WTC11 (cell line): ENCODE measurements at regions not wholly inside any gene's neighbourhood (a gene's known extent, or its start where the extent isn't known, plus 50 kb on each side); places are given as distances from the start of the nearest gene placed in this dataset.

Experiments used
- ATAC-seq: fragments of 200-7000 bp; cut with Tn5 transposase; 2 replicates; pipeline ENCODE4 v1.10.0; 2021; ENCODE audit warnings: mild to moderate bottlenecking, moderate library complexity
- CTCF ChIA-PET: fragments of 300-600 bp; sonication (Branson Sonifier 250); formaldehyde crosslinking; loops from one replicate; lab custom pipeline; 2021; ENCODE audit warnings: antibody characterized with exemption; lab: Charles Lee
- POLR2A ChIA-PET: fragments of 350-600 bp; sonication (Branson Sonifier 250); formaldehyde crosslinking; loops from one replicate; lab custom pipeline; 2021; ENCODE audit warnings: antibody characterized with exemption; lab: Charles Lee
- DNase-seq: peaks from one replicate; pipeline ENCODE4 v3.0.0; 2021; ENCODE audit warnings: low spot score
- H3K27ac Mint-ChIP-seq: 2 replicates; pipeline ENCODE4 v1.8.0; 2021; ENCODE audit warnings: mixed read lengths
- H3K27me3 Mint-ChIP-seq: 2 replicates; pipeline ENCODE4 v1.8.0; 2021; ENCODE audit warnings: low read depth, mild to moderate bottlenecking, moderate library complexity, mixed read lengths
- H3K36me3 Mint-ChIP-seq: 2 replicates; pipeline ENCODE4 v1.8.0; 2021; ENCODE audit warnings: mixed read lengths
- H3K4me1 Mint-ChIP-seq: 2 replicates; pipeline ENCODE4 v1.8.0; 2022; ENCODE audit warnings: mixed read lengths
- H3K4me3 Mint-ChIP-seq: 2 replicates; pipeline ENCODE4 v1.8.0; 2021; ENCODE audit warnings: mild to moderate bottlenecking, moderate library complexity, mixed read lengths
- H3K9me3 Mint-ChIP-seq: 2 replicates; pipeline ENCODE4 v1.8.0; 2021; ENCODE audit warnings: mixed read lengths
- CBFB ChIP-seq: sonication (generic); formaldehyde crosslinking; IDR thresholded peaks from 2 replicates; pipeline ENCODE4 v1.8.1; 2022; ENCODE audit warnings: mild to moderate bottlenecking, low read depth, missing genetic modification reagents
- CDX4 ChIP-seq: fragments of 250-450 bp; sonication (Bioruptor Pico); IDR thresholded peaks from 2 replicates; pipeline ENCODE4 v1.9.0; 2021; ENCODE audit warnings: moderate library complexity, mild to moderate bottlenecking, inconsistent platforms, borderline replicate concordance
- CREB1 ChIP-seq: sonication (generic); formaldehyde crosslinking; IDR thresholded peaks from 2 replicates; pipeline ENCODE4 v1.8.0; 2023; ENCODE audit warnings: mild to moderate bottlenecking, missing genetic modification reagents
- EMX1 ChIP-seq: fragments of 250-450 bp; sonication (Bioruptor Pico); IDR thresholded peaks from 2 replicates; pipeline ENCODE4 v1.8.0; 2021; ENCODE audit warnings: mild to moderate bottlenecking
- FOXP1 ChIP-seq: sonication (generic); formaldehyde crosslinking; IDR thresholded peaks from 2 replicates; pipeline ENCODE4 v1.8.0; 2022; ENCODE audit warnings: missing genetic modification reagents, mild to moderate bottlenecking, moderate library complexity, borderline replicate concordance
- FOXP4 ChIP-seq: sonication (generic); formaldehyde crosslinking; IDR thresholded peaks from 2 replicates; pipeline ENCODE4 v1.8.0; 2022; ENCODE audit warnings: mild to moderate bottlenecking, missing genetic modification reagents
- GTF2I ChIP-seq: fragments of 250-450 bp; sonication (Bioruptor Pico); conservative IDR thresholded peaks from 2 replicates; pipeline ENCODE4 v1.4.0; 2021; ENCODE audit warnings: mild to moderate bottlenecking
- MAX ChIP-seq: sonication (generic); formaldehyde crosslinking; IDR thresholded peaks from 2 replicates; pipeline ENCODE4 v1.8.0; 2022; ENCODE audit warnings: mild to moderate bottlenecking, missing genetic modification reagents
- MXD4 ChIP-seq: fragments of 250-450 bp; sonication (Bioruptor Pico); IDR thresholded peaks from 2 replicates; pipeline ENCODE4 v1.8.0; 2021; ENCODE audit warnings: mild to moderate bottlenecking, moderate library complexity, borderline replicate concordance
- NFE2L1 ChIP-seq: sonication (generic); formaldehyde crosslinking; IDR thresholded peaks from 2 replicates; pipeline ENCODE4 v1.8.1; 2023; ENCODE audit warnings: missing genetic modification reagents
- NR3C1 ChIP-seq: sonication (generic); formaldehyde crosslinking; conservative IDR thresholded peaks from 2 replicates; pipeline ENCODE4 v1.8.1; 2023; ENCODE audit warnings: low read depth, mild to moderate bottlenecking, missing genetic modification reagents
- PRDM15 ChIP-seq: sonication (generic); formaldehyde crosslinking; IDR thresholded peaks from 2 replicates; pipeline ENCODE4 v1.8.0; 2022; ENCODE audit warnings: missing genetic modification reagents
- RORB ChIP-seq: fragments of 250-450 bp; sonication (Bioruptor Pico); IDR thresholded peaks from 2 replicates; pipeline ENCODE4 v1.9.0; 2021; ENCODE audit warnings: mild to moderate bottlenecking
- SMAD3 ChIP-seq: sonication (generic); formaldehyde crosslinking; IDR thresholded peaks from 2 replicates; pipeline ENCODE4 v1.8.0; 2022; ENCODE audit warnings: missing genetic modification reagents, mild to moderate bottlenecking, borderline replicate concordance
- SMAD4 ChIP-seq: sonication (generic); formaldehyde crosslinking; IDR thresholded peaks from 2 replicates; pipeline ENCODE4 v1.8.0; 2022; ENCODE audit warnings: mild to moderate bottlenecking, missing genetic modification reagents
- SOX15 ChIP-seq: fragments of 250-450 bp; sonication (Bioruptor Pico); IDR thresholded peaks from 2 replicates; pipeline ENCODE4 v1.9.0; 2021; ENCODE audit warnings: mild to moderate bottlenecking
- TCF7 ChIP-seq: sonication (generic); formaldehyde crosslinking; IDR thresholded peaks from 2 replicates; pipeline ENCODE4 v1.8.0; 2022; ENCODE audit warnings: mild to moderate bottlenecking, low read depth, missing genetic modification reagents, moderate library complexity
- ZNF138 ChIP-seq: sonication (generic); formaldehyde crosslinking; conservative IDR thresholded peaks from 2 replicates; pipeline ENCODE4 v1.8.1; 2022; ENCODE audit warnings: mild to moderate bottlenecking, moderate library complexity, missing genetic modification reagents
- ZNF219 ChIP-seq: sonication (generic); formaldehyde crosslinking; IDR thresholded peaks from 2 replicates; pipeline ENCODE4 v1.8.0; 2023; ENCODE audit warnings: missing genetic modification reagents, mild to moderate bottlenecking, borderline replicate concordance
- ZNF317 ChIP-seq: sonication (generic); formaldehyde crosslinking; IDR thresholded peaks from 2 replicates; pipeline ENCODE4 v1.8.1; 2023; ENCODE audit warnings: low read depth, mild to moderate bottlenecking, moderate library complexity, missing genetic modification reagents, borderline replicate concordance
- ZNF396 ChIP-seq: fragments of 250-450 bp; sonication (Bioruptor Pico); IDR thresholded peaks from 2 replicates; pipeline ENCODE4 v1.8.0; 2021; ENCODE audit warnings: mild to moderate bottlenecking, moderate library complexity, borderline replicate concordance
- ZNF671 ChIP-seq: fragments of 250-450 bp; sonication (Bioruptor Pico); IDR thresholded peaks from 2 replicates; pipeline ENCODE4 v1.8.0; 2021; ENCODE audit warnings: mild to moderate bottlenecking
- TF ChIP-seq, protein P1 (sequence below): sonication (generic); formaldehyde crosslinking; IDR thresholded peaks from 2 replicates; pipeline ENCODE4 v1.8.0; 2023; ENCODE audit warnings: missing genetic modification reagents
- TF ChIP-seq, protein P2 (sequence below): sonication (generic); formaldehyde crosslinking; IDR thresholded peaks from 2 replicates; pipeline ENCODE4 v1.8.1; 2023; ENCODE audit warnings: mild to moderate bottlenecking, missing genetic modification reagents

- no peak overlapping the region for H3K4me3 Mint-ChIP-seq
- peaks cover 8% of the 10 kb centered on the region for H3K4me1 Mint-ChIP-seq
- ATAC-seq: no peak
- ChIA-PET CTCF (no interaction called here), POLR2A (no interaction called here)
- no peaks in the 10 kb centered on the region for H3K9me3 Mint-ChIP-seq
- H3K27ac Mint-ChIP-seq: no peak overlapping the region
- no peak for TF ChIP-seq FOXP4 (CRISPR knock-in tag)
- TF ChIP-seq, protein P1, sequence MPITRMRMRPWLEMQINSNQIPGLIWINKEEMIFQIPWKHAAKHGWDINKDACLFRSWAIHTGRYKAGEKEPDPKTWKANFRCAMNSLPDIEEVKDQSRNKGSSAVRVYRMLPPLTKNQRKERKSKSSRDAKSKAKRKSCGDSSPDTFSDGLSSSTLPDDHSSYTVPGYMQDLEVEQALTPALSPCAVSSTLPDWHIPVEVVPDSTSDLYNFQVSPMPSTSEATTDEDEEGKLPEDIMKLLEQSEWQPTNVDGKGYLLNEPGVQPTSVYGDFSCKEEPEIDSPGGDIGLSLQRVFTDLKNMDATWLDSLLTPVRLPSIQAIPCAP (CRISPR knock-in tag): no peak
- no peak for TF ChIP-seq MXD4 (CRISPR knock-in tag)
- no peak for TF ChIP-seq ZNF396 (CRISPR knock-in tag)
- TF ChIP-seq SMAD3 (CRISPR knock-in tag): no peak
- no peak for TF ChIP-seq RORB
- TF ChIP-seq FOXP1 (CRISPR knock-in tag): no peak
- TF ChIP-seq ZNF138 (CRISPR knock-in tag): no peak
- no peak for TF ChIP-seq TCF7 (CRISPR knock-in tag)
- no peak for TF ChIP-seq NFE2L1
- no peak for TF ChIP-seq CBFB
- TF ChIP-seq ZNF671 (CRISPR knock-in tag): no peak
- TF ChIP-seq SMAD4 (CRISPR knock-in tag): no peak
- no peak for TF ChIP-seq ZNF317 (CRISPR knock-in tag)
- TF ChIP-seq, protein P2, sequence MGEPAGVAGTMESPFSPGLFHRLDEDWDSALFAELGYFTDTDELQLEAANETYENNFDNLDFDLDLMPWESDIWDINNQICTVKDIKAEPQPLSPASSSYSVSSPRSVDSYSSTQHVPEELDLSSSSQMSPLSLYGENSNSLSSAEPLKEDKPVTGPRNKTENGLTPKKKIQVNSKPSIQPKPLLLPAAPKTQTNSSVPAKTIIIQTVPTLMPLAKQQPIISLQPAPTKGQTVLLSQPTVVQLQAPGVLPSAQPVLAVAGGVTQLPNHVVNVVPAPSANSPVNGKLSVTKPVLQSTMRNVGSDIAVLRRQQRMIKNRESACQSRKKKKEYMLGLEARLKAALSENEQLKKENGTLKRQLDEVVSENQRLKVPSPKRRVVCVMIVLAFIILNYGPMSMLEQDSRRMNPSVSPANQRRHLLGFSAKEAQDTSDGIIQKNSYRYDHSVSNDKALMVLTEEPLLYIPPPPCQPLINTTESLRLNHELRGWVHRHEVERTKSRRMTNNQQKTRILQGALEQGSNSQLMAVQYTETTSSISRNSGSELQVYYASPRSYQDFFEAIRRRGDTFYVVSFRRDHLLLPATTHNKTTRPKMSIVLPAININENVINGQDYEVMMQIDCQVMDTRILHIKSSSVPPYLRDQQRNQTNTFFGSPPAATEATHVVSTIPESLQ: no peak
- no peak for TF ChIP-seq PRDM15 (CRISPR knock-in tag)
- no peak for TF ChIP-seq ZNF219 (CRISPR knock-in tag)
- no peaks in the 10 kb centered on the region for H3K27me3 Mint-ChIP-seq
- H3K36me3 Mint-ChIP-seq: no peaks in the 10 kb centered on the region
- DNase-seq: no peak
Observed at GRCh38 chr4:180436361-180436760, 1806.8 kb upstream of the TENM3 start.

- Mint-ChIP-seq H3K27ac (no peak overlapping the region), H3K4me3 (no peak overlapping the region), H3K4me1 (peaks cover 8% of the 10 kb centered on the region), H3K27me3 (no peaks in the 10 kb centered on the region), H3K9me3 (no peaks in the 10 kb centered on the region), H3K36me3 (no peaks in the 10 kb centered on the region)
- DNase-seq: no peak
- CTCF ChIA-PET: interaction anchor here (0.7 kb wide), 1 partner anchor 12 kb away, joined by 3 read pairs; no protein-coding TSS in a partner anchor
- ATAC-seq: no peak
- POLR2A ChIA-PET: interaction anchor here (0.7 kb wide), 1 partner anchor 371 kb away, joined by 6 read pairs; no protein-coding TSS in a partner anchor
- TF ChIP-seq SOX15 (CRISPR knock-in tag): no peak
- no peak for TF ChIP-seq NR3C1 (CRISPR knock-in tag)
- no peak for TF ChIP-seq EMX1 (CRISPR knock-in tag)
- no peak for TF ChIP-seq PRDM15 (CRISPR knock-in tag)
- TF ChIP-seq MXD4 (CRISPR knock-in tag): no peak
- no peak for TF ChIP-seq CREB1 (CRISPR knock-in tag)
- TF ChIP-seq MAX: no peak
- no peak for TF ChIP-seq ZNF219 (CRISPR knock-in tag)
- TF ChIP-seq GTF2I (CRISPR knock-in tag): no peak
- no peak for TF ChIP-seq CDX4
Observed at GRCh38 chr4:180437601-180438000, 1805.6 kb upstream of the TENM3 start.
